ENCODE measurements at regions not wholly inside any gene's neighbourhood (a gene's known extent, or its start where the extent isn't known, plus 50 kb on each side); places are given as distances from the start of the nearest gene placed in this dataset.
"Not testable (repeated sequence)": the region's sequence is repeated elsewhere in the genome, so short reads cannot be mapped to it uniquely, and the experiment has no call there.

- ChIA-PET CTCF (interaction anchor here (1.0 kb wide), 1 partner anchor 573 kb away, joined by 3 read pairs; no protein-coding TSS in a partner anchor), POLR2A (no interaction called here), RAD21 (ENCODE audit: low non-redundant PET in 1 of 2, low total read pairs in 2 of 2, uncharacterized antibody in 2 of 2, unreplicated experiment in 2 of 2) (no interaction called here)
These were observed 709.7 kb upstream of the SEMA3D start for GRCh38 chr7:85896531-85896930.

DNA sequence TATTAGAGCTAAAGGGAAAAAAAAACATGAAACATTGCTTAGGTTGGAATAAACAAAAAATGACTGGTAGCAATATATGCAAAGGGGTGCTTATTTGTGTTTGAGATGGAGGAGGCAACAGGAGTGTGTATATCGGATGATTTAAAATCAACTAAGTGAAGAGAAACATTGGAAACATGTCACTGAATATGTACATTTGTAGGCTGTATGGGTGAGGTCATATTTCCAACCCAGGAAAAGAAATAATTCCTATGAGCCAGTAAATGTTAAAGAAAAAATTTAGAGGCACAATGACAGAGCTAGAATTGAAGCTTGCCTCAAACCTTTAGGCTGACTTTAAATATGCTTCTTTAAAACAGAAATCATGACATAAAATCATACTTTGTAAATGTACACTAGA lies 709.0 kb upstream of the SEMA3D start:
- no peaks in the 10 kb centered on the region for H3K9me2 ChIP-seq (ENCODE audit: insufficient read depth)
- H4K20me1 ChIP-seq (ENCODE audit: insufficient read depth): no peaks in the 10 kb centered on the region
- H3K9me3 ChIP-seq (ENCODE audit: control insufficient read depth in 1 of 2, insufficient read depth in 1 of 2, low read depth in 1 of 2, low read length in 2 of 2): no peaks in the 10 kb centered on the region
- ATAC-seq (no peak), DNase-seq (ENCODE audit: low read depth, low spot score) (no peak)
- H3K79me2 ChIP-seq (ENCODE audit: insufficient read depth, low read length): no peaks in the 10 kb centered on the region
- no peak overlapping the region for H3K4me3 ChIP-seq (replicated peaks in 1 of 2; ENCODE audit: low read depth in 1 of 2, low read length in 2 of 2)
- ChIA-PET CTCF (no interaction called here), POLR2A (no interaction called here), RAD21 (ENCODE audit: low non-redundant PET in 1 of 2, low total read pairs in 2 of 2, uncharacterized antibody in 2 of 2, unreplicated experiment in 2 of 2) (no interaction called here)
- intact Hi-C loops (cut with micrococcal nuclease): no loop called here
- no TSS peak for BruUV-seq (replicated peaks)
- H2AFZ ChIP-seq (ENCODE audit: low read depth, low read length, poor library complexity, severe bottlenecking): no peak overlapping the region
- H3K9ac ChIP-seq (ENCODE audit: low read length): no peak overlapping the region
- H3K27me3 ChIP-seq (ENCODE audit: insufficient read depth, low read length): no peaks in the 10 kb centered on the region
- no peak overlapping the region for H3K27ac ChIP-seq (ENCODE audit: low read depth, low read length)
- H3K4me2 ChIP-seq (ENCODE audit: low read length): no peak overlapping the region
- TF ChIP-seq REST (IDR thresholded peaks at IDR 0.05; ENCODE audit: low read depth) (no peak), SP1 (IDR thresholded peaks at IDR 0.05; ENCODE audit: low read depth) (no peak), ELF1 (IDR thresholded peaks at IDR 0.05; ENCODE audit: borderline replicate concordance, low read depth) (no peak), EGR1 (IDR thresholded peaks at IDR 0.05; ENCODE audit: low read depth) (no peak), JUND (IDR thresholded peaks at IDR 0.05) (no peak), CTCF (IDR thresholded peaks at IDR 0.05 in 2 of 3, conservative IDR thresholded peaks at IDR 0.05 in 1 of 3; ENCODE audit: borderline replicate concordance in 1 of 3, insufficient read depth in 1 of 3, low read depth in 2 of 3, low read length in 2 of 3) (no peak)
- no peaks in the 10 kb centered on the region for H3K4me1 ChIP-seq (ENCODE audit: control insufficient read depth in 1 of 2, insufficient read depth in 2 of 2, low read length in 2 of 2)
- no peaks in the 10 kb centered on the region for H3K36me3 ChIP-seq (ENCODE audit: control insufficient read depth in 1 of 2, insufficient read depth in 2 of 2, low read length in 2 of 2)

More at GRCh38 chr7:85896531-85896930, 709.7 kb upstream of the SEMA3D start:
- Histone ChIP-seq H3K27ac (ENCODE audit: low read depth, low read length) (no peak overlapping the region), H3K79me2 (ENCODE audit: insufficient read depth, low read length) (no peaks in the 10 kb centered on the region), H3K4me3 (replicated peaks in 1 of 2; ENCODE audit: low read depth in 1 of 2, low read length in 2 of 2) (no peak overlapping the region), H3K36me3 (ENCODE audit: control insufficient read depth in 1 of 2, insufficient read depth in 2 of 2, low read length in 2 of 2) (no peaks in the 10 kb centered on the region), H3K9ac (ENCODE audit: low read length) (no peak overlapping the region), H3K9me3 (ENCODE audit: control insufficient read depth in 1 of 2, insufficient read depth in 1 of 2, low read depth in 1 of 2, low read length in 2 of 2) (no peaks in the 10 kb centered on the region), H4K20me1 (ENCODE audit: insufficient read depth) (no peaks in the 10 kb centered on the region), H3K4me1 (ENCODE audit: control insufficient read depth in 1 of 2, insufficient read depth in 2 of 2, low read length in 2 of 2) (no peaks in the 10 kb centered on the region), H3K27me3 (ENCODE audit: insufficient read depth, low read length) (no peaks in the 10 kb centered on the region), H3K4me2 (ENCODE audit: low read length) (no peak overlapping the region), H2AFZ (ENCODE audit: low read depth, low read length, poor library complexity, severe bottlenecking) (no peak overlapping the region), H3K9me2 (ENCODE audit: insufficient read depth) (no peaks in the 10 kb centered on the region)
- no peak for ATAC-seq
- intact Hi-C loops (cut with micrococcal nuclease): no loop called here
- no TSS peak for BruUV-seq (replicated peaks)
- DNase-seq (ENCODE audit: low read depth, low spot score): no peak
- TF ChIP-seq ELF1 (IDR thresholded peaks at IDR 0.05; ENCODE audit: borderline replicate concordance, low read depth) (no peak), RAD21 (IDR thresholded peaks at IDR 0.05; ENCODE audit: low read depth) (no peak)

GRCh38 chr7:85891900-85892299 lies 705.0 kb upstream of the SEMA3D start:
- H3K4me2 ChIP-seq (ENCODE audit: low read length); H3K9ac ChIP-seq (ENCODE audit: low read length); BruUV-seq (replicated peaks); POLR2A ChIA-PET; H3K36me3 ChIP-seq (ENCODE audit: control insufficient read depth in 1 of 2, insufficient read depth in 2 of 2, low read length in 2 of 2); H3K79me2 ChIP-seq (ENCODE audit: insufficient read depth, low read length); H3K27me3 ChIP-seq (ENCODE audit: insufficient read depth, low read length); H3K4me3 ChIP-seq (replicated peaks in 1 of 2; ENCODE audit: low read depth in 1 of 2, low read length in 2 of 2); H3K4me1 ChIP-seq (ENCODE audit: control insufficient read depth in 1 of 2, insufficient read depth in 2 of 2, low read length in 2 of 2); H3K9me2 ChIP-seq (ENCODE audit: insufficient read depth); H2AFZ ChIP-seq (ENCODE audit: low read depth, low read length, poor library complexity, severe bottlenecking); H3K9me3 ChIP-seq (ENCODE audit: control insufficient read depth in 1 of 2, insufficient read depth in 1 of 2, low read depth in 1 of 2, low read length in 2 of 2); H4K20me1 ChIP-seq (ENCODE audit: insufficient read depth); DNase-seq (ENCODE audit: low read depth, low spot score); ATAC-seq; H3K27ac ChIP-seq (ENCODE audit: low read depth, low read length): not testable (repeated sequence)
- intact Hi-C loops (cut with micrococcal nuclease): loop anchor here (5.0 kb wide), 1 partner anchor 1015 kb away; no protein-coding TSS in a partner anchor
- RAD21 ChIA-PET (ENCODE audit: low non-redundant PET in 1 of 2, low total read pairs in 2 of 2, uncharacterized antibody in 2 of 2, unreplicated experiment in 2 of 2): interaction anchor here in 1 of 2 experiments (0.5 kb wide), 1 partner anchor 402 kb away, joined by 3 read pairs; no protein-coding TSS in a partner anchor
- CTCF ChIA-PET: interaction anchor here (0.9 to 1.3 kb wide), 3 partner anchors 578 to 1014 kb away, joined by 3 to 6 read pairs (median 3); no protein-coding TSS in a partner anchor
